GM21447 (cell line): ENCODE measurements at regions not wholly inside any gene's neighbourhood (a gene's known extent, or its start where the extent isn't known, plus 50 kb on each side); places are given as distances from the start of the nearest gene placed in this dataset.

Experiments used
- ATAC-seq: cut with Tn5 transposase; IDR thresholded peaks from one replicate; pipeline ENCODE4 v1.9.1; 2021; ENCODE audit not compliant: unreplicated experiment

GRCh38 chr12:114975640-114976310 is 291.8 kb upstream of the TBX3 start:
- ATAC-seq, result no peak

DNA sequence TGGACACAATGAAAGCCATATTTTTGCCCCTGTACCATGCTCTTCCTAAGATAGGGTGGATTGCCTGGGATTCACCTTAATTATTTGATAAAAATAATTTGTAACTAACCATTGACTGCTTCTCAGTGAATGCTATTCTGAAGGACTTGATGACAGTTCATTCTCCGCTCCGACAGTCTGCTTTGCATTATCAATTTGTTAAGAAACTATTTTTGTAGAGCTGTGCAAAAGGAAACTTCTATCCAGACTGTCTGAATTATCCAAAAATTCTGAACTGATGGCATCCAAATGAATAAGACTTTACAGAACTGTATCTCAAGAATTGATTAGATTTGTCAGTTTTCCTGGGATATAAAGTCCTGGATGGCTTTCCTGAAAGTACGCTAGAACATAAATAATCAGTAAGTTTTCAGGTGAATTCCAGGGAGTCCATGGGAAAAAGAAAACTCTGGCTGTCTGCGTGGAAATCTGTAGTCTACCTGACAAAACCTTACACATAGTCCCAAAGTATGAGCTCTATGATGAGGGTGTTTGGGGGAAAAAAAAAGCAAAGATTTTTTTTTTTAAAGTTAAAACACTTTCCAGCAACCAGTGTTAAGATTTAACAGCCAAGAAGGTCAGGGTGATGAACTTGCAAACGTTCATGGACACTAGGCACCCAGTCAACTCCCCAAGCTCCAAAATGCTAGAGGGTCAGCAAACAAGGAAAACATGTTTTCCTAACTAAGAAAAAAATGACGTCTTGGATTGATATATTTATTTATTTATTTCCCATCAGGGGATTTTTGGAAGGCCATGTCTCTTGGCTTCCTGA is 291.1 kb upstream of the TBX3 start:
- no peak for ATAC-seq

DNA sequence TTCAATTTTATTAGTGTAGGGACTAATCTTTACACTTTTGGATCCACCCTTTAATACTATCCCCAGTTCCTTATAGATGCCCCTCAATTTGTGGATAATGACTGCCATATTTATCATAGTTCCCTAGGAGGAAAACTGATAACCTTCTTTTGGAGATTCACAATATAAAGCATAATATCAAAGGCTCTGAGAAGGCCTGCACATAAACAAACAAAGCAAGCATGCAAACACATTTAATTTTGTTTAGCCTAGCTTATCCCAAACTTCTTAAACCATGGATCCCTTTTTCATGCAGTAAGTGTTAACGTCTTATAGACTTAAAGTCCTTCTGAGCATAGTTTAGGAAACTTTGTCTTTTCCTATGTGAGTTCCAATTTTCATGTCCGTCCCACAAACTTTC is 290.4 kb upstream of the TBX3 start:
- ATAC-seq, result no peak

GRCh38 chr12:114968727-114969126 is 284.8 kb upstream of the TBX3 start:
- ATAC-seq, result no peak

- no peak for ATAC-seq
These were observed 283.2 kb upstream of the TBX3 start for GRCh38 chr12:114967151-114967550.

DNA sequence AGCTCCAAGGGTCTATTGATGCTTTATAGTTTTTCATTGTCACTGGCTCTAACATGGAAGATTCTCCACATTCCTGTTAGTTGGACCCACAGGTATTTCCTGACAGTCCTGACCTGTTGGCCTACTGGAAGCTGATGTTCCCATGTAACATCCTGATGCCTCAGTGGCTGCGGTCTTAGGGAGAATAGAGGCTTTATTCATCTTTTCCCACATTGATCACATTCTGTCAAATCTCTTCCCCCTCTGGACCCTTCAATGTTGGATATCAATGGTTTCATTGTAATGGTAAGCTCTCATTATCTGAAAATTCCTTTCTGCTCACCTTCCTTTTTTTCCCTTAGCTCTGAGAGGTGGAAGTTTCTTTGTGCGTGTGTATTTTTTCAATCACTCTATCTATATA is 280.9 kb upstream of the TBX3 start:
- ATAC-seq, result no peak

DNA sequence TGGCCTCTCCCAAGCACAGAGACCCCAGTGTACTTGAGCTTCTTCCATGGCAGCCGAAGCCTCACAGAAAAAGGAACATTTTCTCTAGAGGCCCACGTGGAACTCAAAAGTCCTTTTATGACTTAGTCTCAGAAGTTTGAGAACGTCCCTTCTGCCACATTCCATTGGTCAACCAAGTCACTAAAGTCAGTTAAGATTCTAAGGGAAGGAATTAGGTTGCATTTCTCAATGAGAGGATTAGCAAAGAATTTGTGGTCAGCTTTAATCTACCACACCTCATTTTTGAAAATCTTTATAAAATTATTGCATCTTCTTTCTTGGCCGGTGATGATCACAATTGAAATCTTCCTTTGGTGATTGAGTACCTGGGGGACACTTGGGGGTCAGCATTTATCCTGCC is 279.9 kb upstream of the TBX3 start:
- no peak for ATAC-seq

DNA sequence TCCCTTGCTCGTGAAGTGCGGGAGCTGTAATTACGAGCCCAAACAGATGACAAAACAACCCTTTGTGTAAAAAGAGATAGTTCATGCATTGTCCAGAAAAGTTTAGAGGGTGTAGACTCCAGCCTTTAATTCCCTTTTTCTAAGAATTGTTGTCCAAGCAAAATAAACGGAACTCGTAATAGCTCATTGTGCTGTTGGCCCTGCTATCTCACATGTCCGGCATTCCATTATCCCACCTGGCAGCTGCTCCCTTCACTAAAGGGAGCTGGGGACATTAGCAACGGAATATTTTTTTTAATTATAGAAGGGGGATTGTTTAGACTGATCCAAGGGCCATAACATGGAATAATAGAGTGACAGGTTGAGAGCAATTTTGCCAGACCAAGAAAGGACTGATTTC is 277.5 kb upstream of the TBX3 start:
- no peak for ATAC-seq

DNA sequence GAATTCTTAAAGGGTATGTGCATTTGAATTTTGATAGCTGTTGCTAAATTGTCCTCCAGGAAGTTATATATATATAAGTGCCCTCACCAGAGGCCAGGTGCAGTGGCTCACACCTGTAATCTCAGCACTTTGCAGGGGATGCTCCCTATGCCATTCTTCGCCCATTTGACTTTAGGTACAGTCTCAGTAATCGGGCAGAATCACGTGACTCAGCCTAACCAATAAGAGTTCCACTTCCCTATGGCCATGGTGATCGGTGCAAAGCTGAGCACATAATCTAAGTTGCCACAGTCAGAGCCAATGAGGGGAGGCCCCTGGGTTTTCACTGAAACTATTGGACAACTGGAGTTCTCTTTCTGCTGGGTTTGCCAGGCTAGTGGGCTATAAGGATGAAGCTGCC is 274.6 kb upstream of the TBX3 start:
- no peak for ATAC-seq

- no peak for ATAC-seq
These were observed 273.2 kb upstream of the TBX3 start for GRCh38 chr12:114957225-114957624.

- no peak for ATAC-seq
These were observed 271.5 kb upstream of the TBX3 start for GRCh38 chr12:114955414-114956014.

GRCh38 chr12:114954511-114955055 is 270.6 kb upstream of the TBX3 start:
- no peak for ATAC-seq

DNA sequence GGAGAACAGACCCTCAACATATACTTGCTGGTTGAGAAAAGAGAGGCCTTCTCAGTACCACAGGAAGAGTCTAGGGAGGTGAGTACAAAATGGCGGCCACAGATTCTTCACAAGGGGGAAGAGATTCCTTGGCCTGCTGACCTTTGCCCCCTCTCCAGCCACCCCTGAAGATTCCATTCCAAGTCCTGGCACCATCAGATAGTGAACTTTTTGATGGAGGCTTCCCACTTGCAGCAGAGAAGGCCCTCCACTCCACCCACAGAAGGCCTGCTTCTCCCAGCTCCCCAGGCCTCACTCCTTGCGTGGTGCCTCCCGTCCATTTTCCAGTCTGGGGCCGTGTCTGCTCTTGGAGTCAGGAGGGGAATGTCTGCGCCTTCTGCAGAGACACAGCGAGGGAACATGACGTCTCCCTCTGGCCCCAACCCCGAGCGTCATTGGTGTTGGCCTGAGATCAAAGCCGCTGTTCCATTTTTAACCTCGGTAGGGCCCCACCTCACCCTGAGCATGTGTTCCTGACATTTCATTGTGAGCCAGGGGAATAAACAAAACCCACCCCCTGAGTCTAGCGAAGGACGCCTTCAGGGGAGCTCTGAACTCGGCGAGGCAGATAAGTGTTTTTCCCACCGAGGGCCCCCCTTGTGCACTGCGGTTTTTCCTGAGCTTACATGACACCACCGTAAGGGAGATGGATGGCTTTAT is 268.7 kb upstream of the TBX3 start:
- no peak for ATAC-seq

- ATAC-seq, result no peak
These were observed 265.3 kb upstream of the TBX3 start for GRCh38 chr12:114949058-114949820.

DNA sequence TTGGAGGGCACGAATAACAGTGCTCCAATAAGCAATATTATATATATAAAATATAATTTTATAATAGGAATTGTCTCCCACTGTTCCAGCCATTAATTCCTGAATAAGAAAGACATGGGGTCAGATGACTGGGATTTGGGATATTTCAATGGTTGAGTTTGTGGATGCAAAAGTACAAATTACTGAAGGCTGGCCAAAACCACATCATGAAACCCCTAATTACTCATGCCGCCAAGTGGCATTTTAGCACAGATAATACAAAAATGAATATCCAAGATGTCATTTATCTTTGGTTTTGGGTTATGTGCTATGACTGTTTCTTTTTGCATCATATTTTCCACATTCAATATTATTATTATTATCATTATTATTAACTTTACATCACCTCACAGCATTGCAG is 261.4 kb upstream of the TBX3 start:
- ATAC-seq, result no peak

DNA sequence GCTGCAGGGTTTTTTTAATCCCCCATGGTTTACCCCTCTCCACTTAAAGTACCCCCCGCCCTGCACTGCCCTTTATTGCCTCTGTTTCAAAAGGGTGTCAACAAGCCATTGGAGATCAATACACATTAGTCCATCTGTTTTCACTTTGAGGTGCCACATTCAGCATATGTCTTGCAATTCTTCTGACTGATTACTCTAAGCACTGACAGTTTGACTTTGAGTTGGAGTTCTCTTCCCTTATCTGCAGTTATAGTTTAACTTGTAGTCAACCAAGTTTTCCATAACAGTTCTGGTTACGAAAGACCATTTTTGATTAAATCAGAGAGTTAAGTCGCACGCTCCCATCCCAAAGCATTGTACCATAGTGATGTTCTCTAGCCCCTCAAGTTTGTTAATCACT is 260.8 kb upstream of the TBX3 start:
- no peak for ATAC-seq

GRCh38 chr12:114943601-114944000 is 259.6 kb upstream of the TBX3 start:
- no peak for ATAC-seq

DNA sequence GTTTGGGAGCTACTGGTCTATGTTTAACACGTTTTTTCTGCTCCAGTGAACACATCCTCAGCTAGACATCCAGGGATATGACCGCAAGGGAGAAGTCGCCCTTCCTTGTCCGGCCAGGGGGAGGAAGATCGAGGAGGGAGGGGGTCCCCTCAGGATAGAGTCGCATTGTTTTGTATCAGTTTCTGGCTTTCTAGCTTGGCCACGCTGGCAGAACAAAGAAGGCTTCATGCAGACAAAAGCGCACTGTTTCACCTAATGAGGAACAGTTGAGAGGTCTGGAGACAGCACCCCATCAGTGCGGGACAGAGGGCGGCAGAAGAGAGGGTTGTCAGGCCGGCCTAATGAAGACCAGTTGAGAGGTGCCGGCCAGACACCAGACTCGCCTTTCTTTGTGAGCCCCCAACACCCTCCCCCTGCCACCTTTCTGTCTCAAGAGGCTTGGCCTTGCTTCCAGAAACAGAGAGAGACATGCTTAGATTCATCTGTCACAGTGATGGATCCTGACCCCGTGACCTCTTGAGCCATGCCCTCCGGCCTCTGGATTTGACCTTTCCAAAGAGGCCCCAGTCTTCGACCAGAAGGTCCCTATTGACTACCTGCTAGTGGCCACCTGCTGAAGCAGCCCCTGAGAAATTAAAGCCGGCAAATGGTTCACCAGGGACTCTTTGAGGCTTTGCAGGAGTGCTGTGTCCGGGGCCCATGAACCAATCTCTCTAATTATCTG is 254.7 kb upstream of the TBX3 start:
- ATAC-seq, result no peak

DNA sequence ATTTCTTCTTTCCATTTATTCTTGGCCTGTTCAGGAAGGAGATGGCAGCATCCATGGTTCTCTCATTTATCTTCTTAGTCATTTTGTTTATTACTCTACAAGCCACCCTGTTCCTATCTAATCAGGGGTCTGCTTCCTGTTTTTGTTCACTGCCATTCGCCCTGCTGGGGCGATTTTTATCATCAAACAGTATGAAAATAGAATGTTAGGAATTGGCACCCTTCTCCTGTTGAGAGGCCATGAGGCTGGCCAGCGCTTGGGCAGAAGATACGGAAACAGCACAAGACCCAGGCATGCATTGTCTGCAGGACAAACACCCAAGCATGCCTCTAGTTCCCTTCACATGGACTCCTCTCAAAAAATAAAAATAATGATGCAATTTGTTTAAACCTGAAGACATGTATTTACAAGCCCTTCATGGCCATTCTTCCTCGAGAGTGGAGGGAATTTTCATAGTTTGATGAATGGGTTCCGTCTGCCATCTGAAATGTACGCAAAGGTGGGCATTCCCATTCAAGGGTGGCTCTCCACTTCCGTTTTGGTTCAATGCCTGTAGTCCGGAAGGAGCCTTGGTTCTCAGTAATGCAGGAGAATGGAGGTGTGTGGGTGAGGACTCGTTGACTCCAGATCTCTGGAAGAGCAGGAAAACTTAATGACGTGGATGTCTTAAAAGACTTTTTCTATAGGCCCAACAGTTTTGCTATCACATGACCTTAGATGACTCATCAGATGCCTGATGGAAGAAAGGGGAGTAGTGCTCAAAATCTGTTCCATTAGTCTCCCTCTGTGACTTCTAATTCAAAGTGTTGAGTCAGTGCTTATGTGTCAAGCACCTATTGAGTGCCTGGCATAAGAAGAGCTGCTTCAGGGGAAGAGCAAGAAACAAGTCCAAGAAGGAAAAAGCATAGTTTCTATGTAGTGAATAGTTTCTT is 252.4 kb upstream of the TBX3 start:
- ATAC-seq, result no peak
